HG02678 (cell line): ENCODE measurements at regions not wholly inside any gene's neighbourhood (a gene's known extent, or its start where the extent isn't known, plus 50 kb on each side); places are given as distances from the start of the nearest gene placed in this dataset.
"Not testable (repeated sequence)": the region's sequence is repeated elsewhere in the genome, so short reads cannot be mapped to it uniquely, and the experiment has no call there.

ENCODE experiments used
- ATAC-seq: cut with Tn5 transposase; IDR thresholded peaks from one replicate; pipeline ENCODE4 v1.9.1; 2021; ENCODE audit warnings: mild to moderate bottlenecking, moderate library complexity; ENCODE audit not compliant: unreplicated experiment

DNA sequence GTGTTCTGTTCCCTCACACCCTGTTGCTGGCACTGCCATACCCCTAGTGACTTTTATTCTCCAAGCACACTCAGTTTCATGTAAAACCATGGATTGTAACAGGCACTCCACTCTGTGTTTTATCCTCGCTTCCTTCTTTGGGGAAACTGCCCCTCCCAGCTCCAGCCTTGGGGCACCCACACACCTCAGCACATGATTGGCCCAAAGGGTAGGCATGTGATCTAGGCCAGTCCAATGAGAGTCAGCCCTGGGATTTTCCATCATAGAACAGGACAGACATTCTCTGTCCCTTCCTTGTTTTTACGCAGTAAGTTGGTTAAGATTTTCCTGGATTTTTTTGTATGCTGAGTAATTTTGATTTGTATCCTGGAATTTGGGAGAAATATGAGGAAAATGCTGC is 115.4 kb downstream of the C16orf95 start:
- no peak for ATAC-seq

DNA sequence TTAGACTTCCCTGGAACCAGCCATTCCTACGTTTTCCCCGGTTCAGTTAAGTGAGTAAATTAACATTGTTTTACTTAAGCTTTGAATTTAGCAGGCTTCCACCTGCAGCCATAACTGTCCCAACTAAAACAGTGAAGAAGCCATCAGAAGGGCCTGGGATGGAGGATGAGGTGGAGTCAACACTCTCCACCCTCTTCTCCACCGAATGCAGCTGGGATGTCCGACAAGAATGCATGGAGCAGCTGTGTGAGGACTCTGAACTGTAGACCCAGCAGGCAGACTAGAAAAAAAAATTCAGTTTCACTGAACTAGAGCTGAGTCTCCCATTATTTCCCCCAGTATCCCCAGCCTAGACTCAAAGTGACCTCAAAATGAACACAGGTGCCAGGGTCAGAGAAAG is 114.8 kb downstream of the C16orf95 start:
- no peak for ATAC-seq

DNA sequence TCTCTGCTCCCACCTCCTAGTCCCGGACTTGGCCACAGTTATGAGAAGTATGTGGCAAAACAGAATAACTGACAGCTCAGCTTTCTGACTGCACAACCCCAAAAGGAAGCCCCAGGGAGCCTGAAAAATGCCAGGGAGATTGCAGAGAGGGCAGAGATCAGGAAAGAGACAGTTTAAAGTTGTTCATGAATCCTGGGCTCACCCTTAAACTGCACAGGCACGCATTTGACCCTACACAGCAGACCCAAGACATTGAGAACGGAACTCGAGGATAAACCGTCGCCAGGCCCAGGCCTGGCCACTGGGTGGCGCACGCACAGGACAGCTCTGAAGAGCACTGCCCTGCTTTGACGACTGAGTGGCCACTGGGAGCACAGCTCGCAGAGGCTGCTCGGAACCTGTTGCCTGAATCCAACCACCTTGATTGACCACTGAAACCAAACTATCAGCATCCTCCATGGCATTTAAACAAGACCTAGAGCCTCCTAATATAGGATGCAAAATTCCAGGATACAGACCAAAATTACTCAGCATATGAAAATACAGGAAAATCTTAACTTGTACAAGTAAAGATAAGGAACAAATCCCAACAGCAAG is 114.0 kb downstream of the C16orf95 start:
- ATAC-seq: no peak

DNA sequence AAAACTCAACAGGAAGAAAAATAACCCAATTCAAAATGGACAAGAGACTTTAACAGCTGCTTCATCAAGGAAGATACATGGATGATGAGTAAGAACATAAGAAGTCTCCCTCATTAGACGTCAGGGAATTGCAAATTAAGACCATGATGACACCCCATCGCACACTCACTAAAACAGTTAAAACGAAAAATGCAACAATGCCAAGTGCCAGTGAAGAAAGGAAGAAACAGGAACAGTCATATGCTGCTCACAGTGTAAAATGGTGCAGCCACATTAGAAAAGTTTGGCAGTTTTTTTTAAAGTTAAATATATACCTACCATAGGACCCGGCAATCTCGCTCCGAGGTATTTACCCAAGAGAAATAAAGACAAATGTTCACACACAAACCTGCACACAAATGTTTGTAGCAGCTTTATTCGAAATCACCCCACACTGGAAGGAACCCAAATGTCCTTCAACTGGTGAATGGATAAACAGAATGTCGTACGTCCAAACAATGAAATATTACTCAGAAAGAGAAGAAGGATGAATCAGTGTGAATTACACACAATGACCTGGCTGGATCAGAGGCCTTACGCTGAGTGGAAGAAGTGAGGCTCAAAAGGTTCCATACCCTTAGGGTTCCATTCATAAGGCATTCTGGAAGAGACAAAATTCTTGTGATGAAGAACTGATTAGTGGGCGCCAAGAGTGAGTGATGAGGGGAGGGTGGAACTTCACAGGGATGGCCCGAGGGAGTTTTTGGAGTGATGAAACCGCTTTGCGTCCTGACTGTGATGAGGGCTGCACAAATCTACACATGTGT is 110.3 kb downstream of the C16orf95 start:
- ATAC-seq: no peak

DNA sequence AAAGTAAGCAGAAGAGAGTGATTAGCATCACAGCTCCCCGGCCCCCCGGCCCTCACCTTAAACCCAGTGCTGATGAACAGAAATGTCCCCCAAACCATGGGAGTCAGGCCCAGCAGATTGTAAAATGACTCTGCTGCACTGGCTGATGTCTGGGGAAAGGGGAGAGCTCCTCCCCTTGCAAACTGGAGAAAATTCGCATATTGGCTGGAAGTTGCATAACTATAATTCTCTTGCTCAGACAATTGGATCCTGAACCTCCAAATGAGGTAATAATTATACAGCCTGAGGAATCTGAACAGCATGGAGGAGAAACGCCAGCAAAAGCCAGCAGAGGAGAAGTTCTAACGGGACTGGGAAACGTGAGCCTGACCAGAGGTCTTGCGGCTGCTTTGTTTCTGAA is 109.7 kb downstream of the C16orf95 start:
- ATAC-seq: no peak

DNA sequence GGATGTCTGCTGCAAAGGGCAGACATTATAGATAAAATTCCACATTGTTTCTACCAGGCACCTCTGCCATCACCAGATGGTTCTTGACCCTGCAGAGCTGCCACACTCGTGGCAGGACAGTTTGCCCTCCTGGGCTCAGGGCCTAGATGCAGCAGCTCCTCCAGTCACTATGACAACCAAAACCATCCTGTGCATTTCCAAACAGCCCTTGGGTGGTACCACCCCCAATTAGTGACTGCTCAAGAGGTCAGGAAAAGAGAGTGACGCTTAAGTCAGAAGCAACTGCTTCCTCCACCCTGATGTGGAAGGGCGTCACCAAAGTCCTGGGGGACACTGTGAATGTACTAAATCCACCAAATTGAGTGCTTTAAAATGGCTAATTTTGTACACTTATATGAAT is 109.2 kb downstream of the C16orf95 start:
- no peak for ATAC-seq

DNA sequence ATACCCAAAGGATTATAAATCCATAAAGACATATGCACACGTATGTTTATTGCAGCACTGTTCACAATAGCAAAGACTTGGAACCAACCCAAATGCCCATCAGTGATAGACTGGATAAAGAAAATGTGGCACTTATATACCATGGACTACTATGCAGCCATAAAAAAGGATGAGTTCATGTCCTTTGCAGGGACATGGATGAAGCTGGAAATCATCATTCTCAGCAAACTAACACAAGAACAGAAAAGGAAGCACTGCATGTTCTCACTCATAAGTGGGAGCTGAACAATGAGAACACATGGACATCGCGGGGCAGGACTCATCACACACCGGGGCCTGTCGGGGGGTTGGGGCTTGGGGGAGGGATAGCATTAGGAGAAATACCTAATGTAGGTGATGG is 108.2 kb downstream of the C16orf95 start:
- not testable (repeated sequence) for ATAC-seq

DNA sequence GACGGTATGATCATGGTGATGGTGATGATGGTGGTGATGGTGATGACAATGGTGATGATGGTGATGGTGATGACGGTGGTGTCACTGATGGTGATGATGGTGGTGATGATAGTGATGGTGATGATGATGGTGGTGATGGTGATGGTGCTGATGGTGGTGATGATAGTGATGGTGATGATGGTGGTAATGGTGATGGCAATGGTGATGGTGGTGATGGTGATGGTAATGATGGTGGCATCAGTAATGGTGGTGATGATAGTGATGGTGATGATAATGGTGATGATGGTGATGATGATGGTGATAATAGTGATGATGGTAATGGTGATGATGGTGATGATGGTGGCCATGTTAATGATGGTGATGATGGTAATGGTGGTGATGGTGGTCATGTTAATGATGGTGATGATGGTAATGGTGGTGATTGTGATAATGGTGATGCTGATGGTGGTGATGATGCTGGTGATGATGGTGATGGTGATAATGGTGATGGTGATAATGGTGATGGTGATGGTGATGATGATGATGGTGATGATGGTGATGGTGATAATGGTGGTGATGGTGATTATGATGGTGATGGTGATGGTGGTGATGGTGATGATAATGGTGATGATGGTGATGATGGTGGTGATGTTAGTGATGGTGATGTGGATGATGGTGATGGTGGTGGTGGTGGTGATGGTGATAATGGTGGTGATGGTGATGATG is 107.2 kb downstream of the C16orf95 start:
- no peak for ATAC-seq

DNA sequence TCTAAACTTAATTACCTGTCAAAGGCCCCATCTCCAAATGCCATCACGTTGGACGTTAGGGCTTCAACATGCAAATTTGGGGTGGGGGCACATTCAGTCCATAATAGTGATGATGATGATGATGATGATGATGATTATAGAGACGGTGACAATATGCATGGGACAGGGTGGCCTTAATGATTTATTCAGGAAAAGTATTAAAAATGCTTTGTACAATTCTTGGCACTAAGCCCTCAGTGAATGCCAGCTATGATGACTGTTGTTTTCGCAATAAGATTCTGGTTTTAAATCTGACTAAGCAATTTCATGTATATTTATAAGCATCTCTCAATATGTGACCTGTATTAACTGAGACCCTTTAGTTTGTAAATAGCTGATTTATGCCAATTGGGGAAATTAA is 106.3 kb downstream of the C16orf95 start:
- no peak for ATAC-seq

DNA sequence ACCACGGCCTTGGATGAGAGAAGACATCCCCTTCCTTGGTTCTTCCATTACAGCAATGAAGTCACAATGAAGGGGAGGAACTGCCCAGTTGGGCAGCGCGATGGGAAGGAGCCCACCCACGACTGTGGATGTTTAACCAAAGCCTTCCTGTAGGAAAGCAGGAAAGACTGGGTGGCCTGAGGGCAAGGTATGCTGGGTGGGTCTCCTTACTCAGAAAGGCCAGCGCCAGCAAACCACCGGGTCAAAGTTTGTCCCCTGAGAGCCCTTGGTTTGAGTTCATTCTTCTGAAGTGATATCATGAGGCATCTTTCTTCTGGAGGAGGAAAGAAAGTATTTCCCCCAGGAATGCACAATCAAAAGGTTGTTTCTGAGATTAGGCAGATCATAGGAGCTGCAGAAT is 105.2 kb downstream of the C16orf95 start:
- ATAC-seq: no peak

DNA sequence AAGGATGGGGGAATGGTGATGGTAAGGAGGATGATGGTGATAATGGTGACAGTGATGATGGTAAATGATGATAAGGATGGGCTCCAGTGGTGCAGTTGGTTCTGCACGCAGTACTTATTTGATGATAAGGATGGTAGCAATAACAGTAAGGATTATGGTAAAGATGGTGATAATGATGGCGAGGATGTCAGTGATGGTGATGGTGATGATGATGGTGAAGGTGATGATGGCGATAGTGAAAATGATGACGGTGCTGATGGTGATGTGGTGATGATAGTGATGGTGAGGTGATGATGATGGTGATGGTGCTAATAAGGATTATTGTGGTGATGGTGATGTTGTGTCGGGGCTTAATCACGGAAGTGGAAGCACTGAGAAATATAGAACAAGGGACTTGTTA is 103.7 kb downstream of the C16orf95 start:
- no peak for ATAC-seq

DNA sequence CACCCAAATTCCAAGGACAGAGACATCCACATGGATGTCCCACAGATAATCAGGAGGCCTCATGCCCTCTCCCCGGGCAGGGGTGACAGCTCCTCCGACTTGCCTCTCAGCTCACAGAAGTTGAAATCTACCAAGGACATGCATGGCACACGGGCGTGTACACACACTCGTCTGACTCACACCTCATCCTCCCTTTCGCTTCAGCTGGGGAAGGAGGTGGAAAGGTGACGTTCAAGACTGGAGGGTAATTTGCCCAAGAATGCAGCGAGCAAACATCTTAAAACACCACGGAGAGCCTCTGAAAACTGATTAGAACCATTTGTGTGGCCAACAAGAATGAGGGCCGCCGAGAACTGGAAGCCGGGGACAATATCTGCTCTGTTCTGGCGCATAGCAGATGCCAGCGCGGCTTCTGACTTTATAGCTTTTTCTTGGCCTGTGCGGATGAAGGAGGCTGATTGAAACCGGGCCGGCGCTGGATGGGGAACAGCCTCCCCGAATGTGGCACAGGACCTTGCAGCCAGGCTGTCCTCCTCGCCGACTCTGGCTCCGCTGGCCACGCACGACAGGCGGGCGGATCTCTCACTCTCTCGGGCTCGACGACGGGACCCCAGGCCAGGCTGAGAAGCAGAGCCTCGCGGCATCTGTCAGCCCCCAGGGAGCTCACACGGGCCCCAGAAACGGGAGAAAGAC is 100.9 kb downstream of the C16orf95 start:
- no peak for ATAC-seq

DNA sequence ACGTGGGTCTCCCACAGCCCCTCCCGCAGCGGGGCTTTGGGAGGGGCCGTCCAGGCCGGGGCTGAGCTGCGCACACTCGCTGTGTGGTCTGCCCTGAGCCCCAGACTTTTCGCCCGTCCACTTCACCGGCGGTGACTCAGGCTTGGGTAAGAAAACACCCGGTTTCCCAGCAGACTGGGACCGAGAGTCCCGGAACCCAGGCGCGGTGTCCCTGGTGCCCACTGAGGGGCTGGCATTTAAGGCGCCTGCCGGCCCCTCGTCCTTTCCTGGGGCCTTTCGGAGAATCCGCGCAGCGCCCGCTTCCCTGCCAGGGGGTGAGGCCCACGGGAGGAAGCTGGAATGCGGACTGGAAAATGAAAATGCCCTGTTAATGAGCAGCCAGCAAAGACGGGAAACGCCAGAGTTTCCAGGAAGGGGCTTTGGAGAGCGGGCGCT is 100.3 kb downstream of the C16orf95 start:
- no peak for ATAC-seq

DNA sequence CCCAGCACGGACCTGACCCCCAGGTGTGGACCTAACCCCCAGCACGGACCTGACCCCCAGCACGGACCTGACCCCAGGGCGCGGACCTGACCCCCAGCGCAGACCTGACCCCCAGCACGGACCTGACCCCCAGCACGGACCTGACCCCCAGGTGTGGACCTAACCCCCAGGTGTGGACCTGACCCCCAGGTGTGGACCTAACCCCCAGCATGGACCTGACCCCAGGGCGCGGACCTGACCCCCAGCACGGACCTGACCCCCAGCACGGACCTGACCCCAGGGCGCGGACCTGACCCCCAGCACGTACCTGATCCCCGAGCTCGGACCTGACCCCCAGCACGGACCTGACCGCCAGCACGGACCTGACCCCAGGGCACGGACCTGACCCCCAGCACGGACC is 99.4 kb downstream of the C16orf95 start:
- not testable (repeated sequence) for ATAC-seq

DNA sequence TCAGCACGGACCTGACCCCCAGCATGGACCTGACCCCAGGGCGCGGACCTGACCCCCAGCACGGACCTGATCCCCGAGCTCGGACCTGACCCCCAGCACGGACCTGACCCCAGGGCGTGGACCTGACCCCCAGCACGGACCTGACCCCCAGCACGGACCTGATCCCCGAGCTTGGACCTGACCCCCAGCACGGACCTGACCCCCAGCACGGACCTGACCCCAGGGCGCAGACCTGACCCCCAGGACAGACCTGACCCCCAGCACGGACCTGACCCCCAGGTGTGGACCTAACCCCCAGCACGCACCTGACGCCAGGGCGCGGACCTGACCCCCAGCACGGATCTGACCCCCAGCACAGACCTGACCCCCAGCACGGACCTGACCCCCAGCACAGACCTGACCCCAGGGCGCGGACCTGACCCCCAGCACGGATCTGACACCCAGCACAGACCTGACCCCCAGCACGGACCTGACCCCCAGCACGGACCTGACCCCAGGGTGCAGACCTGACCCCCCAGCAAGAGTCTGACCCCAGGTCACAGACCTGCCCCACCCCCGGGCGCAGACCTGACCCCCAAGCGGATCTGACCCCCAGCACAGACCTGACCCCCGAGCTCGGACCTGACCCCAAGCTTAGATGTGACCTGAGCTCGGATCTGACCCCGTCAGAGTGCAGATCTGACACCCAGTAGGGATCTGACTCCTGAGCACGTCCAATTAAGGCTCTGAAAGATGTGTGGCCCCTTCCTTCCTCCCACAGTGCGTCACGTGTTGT is 98.7 kb downstream of the C16orf95 start:
- no peak for ATAC-seq

DNA sequence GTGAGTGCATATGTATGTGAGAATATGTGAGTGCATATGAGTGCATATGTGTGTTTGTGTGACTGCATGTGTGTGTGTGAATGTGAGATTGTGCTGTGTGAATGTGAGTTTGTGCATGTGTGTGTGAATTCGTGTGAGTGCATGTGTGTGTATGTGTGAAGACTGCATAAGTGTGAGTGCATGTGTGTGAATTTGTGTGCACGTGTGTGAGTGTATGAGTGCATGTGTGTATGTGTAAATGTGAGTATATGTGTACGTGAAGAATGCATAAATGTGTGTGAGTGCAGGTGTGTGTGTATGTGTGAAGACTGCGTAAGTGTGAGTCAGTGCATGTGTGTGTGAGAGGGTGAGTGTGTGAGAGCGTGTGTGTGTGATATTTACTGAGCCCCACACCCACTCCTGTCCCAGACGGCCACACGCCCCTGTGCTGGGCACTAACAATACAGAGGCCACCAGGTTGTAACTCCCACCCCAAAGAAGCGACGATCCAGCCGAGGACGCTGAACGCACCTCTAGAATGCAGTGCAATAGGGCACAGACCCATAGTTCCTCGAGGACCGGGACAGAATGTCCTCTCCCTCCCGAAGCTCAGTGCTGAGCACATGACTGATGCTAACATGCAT is 97.8 kb downstream of the C16orf95 start:
- ATAC-seq: no peak

DNA sequence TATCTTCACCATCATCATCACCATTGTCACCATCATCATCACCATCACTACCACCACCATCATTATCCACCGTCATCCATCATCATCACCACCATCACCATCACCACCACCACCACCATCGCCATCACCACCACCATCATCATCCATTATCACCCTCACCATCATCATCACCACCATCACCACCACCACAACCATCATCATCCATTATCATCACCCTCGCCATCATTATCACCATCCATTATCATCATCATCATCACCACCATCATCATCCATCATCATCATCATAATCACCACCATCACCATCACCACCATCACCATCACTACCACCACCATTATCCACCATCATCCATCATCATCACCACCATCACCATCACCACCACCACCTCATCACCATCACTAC is 95.6 kb downstream of the C16orf95 start:
- no peak for ATAC-seq

DNA sequence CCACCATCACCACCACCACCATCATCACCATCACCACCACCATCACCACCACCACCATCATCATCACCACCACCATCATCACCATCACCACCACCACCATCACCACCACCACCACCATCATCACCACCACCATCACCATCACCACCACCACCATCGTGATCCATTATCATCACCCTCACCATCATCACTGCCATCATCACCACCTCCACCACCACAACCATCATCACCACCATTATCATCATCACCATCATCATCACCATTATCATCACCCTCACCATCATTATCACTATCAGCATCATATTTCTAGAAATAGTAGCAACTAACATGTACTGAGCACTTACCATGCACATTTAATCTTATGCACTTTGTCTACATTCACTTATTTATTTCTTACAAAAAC is 94.9 kb downstream of the C16orf95 start:
- no peak for ATAC-seq

DNA sequence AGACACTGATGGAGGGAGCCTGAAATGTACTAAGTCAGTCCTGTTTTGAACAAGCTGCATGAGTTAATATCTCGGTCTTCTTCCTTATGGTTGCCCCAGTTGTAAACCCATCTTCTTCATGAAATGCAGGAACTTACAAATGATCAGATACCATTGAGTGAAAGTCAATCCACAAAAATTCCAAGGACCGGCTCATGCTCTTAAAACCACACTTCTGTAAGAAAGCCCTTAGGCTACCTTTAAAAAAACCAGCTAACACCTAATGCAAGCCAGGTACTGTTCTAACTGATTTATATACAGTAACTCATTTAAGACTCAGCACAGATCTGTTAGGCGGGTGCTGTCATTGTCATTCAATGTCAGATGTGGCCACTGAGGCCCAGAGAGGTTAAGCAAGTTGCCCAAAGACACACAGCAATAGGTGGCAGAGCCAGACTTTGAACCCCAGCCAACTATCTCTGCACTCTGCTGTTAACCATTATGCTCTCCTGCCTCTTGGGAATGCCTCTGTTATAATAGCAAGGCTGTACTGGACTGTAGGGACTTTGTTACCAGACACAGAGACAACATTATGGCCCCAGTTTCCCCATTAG is 93.4 kb downstream of the C16orf95 start:
- ATAC-seq: no peak

DNA sequence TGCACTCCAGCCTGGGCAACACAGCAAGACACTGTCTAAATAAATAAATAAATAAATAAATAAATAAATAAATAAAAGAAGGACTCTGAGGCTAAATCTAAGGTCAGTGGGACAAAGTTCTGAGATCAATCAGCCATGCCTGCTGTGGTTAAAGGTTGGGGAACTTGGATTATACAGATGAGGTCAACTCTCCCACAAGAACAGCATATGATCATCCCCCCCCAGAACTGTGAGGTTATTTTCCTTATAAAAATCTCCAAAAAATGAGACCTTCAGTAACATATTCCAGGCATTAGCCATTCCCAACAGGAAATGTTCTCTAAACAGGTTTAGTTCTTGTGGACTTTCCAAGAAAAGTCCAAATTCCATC is 90.3 kb downstream of the C16orf95 start:
- no peak for ATAC-seq
